SK-N-SH (cell line): ENCODE measurements at regions not wholly inside any gene's neighbourhood (a gene's known extent, or its start where the extent isn't known, plus 50 kb on each side); places are given as distances from the start of the nearest gene placed in this dataset.

ENCODE experiments used
- CTCF ChIA-PET: fragments of 300-600, 350-600 bp; formaldehyde crosslinking; extraction: SDS; loops from one replicate; lab custom pipeline; 2021; lab: Yijun Ruan, JAX
- POLR2A ChIA-PET: fragments of 350-600 bp; sonication (Branson Sonifier 250); formaldehyde crosslinking; extraction: SDS; loops from one replicate; lab custom pipeline; 2020; ENCODE audit warnings: antibody characterized with exemption, inconsistent platforms; lab: Yijun Ruan, JAX
- DNase-seq: peaks from one replicate; pipeline ENCODE4 v3.0.0; 2012
- H2AFZ ChIP-seq: fragments of 200-600 bp; sonication (generic); 2 replicates; pipeline ENCODE4 v1.8.1; 2016; ENCODE audit warnings: antibody characterized with exemption, mild to moderate bottlenecking, low read depth
- H3F3A ChIP-seq: fragments of 200-600 bp; sonication (generic); replicated peaks from 2 replicates; pipeline ENCODE3; 2016; ENCODE audit warnings: antibody characterized with exemption, mild to moderate bottlenecking; ENCODE audit not compliant: insufficient read depth
- H3K27ac ChIP-seq, 2 experiments: fragments of 200-500 bp in 1 of 2; fragments of 200-600 bp in 1 of 2; sonication (Bioruptor generic) in 1 of 2; sonication (generic), shearing (Covaris generic) in 1 of 2; 2 replicates each; pipeline versions ENCODE4 v1.5.1 to v1.6.1; 2014 to 2016; ENCODE audit warnings: low read depth in 2 of 2, inconsistent platforms in 1 of 2, low read length in 1 of 2, mild to moderate bottlenecking in 1 of 2, mixed read lengths in 1 of 2
- H3K27me3 ChIP-seq: fragments of 200-600 bp; sonication (generic), shearing (Covaris generic); 2 replicates; pipeline ENCODE4 v1.6.1; 2016; ENCODE audit warnings: mixed run types; ENCODE audit not compliant: insufficient read depth
- H3K36me3 ChIP-seq, 2 experiments: fragments of 200-500 bp in 1 of 2; fragments of 200-600 bp in 1 of 2; sonication (Bioruptor generic) in 1 of 2; sonication (generic) in 1 of 2; replicated peaks in 1 of 2; 2 replicates each; pipeline versions ENCODE3 to v1.5.1; 2014 to 2016; ENCODE audit warnings: low read length in 1 of 2, mild to moderate bottlenecking in 1 of 2; ENCODE audit not compliant: insufficient read depth in 2 of 2, control insufficient read depth in 1 of 2
- H3K4me1 ChIP-seq, 2 experiments: fragments of 200-500 bp in 1 of 2; fragments of 200-600 bp in 1 of 2; sonication (Bioruptor generic) in 1 of 2; sonication (generic), shearing (Covaris generic) in 1 of 2; 2 replicates each; pipeline versions ENCODE4 v1.5.1 to v1.6.1; 2014 to 2016; ENCODE audit warnings: low read depth in 1 of 2, low read length in 1 of 2, mixed run types in 1 of 2; ENCODE audit not compliant: insufficient read depth in 2 of 2, control insufficient read depth in 1 of 2
- H3K4me2 ChIP-seq: fragments of 200-600 bp; sonication (generic), shearing (Covaris generic); 2 replicates; pipeline ENCODE4 v1.6.1; 2017; ENCODE audit warnings: mixed run types
- H3K4me3 ChIP-seq, 2 experiments: fragments of 200-500 bp in 1 of 2; fragments of 200-600 bp in 1 of 2; sonication (Bioruptor generic) in 1 of 2; sonication (generic), shearing (Covaris generic) in 1 of 2; 2 replicates each; pipeline versions ENCODE4 v1.5.1 to v1.8.1; 2014 to 2016; ENCODE audit warnings: low read depth in 2 of 2, inconsistent platforms in 1 of 2, low read length in 1 of 2, mild to moderate bottlenecking in 1 of 2, mixed read lengths in 1 of 2, moderate library complexity in 1 of 2
- H3K79me2 ChIP-seq: fragments of 200-600 bp; sonication (generic); 2 replicates; pipeline ENCODE4 v1.8.1; 2017; ENCODE audit warnings: mild to moderate bottlenecking; ENCODE audit not compliant: insufficient read depth
- H3K9ac ChIP-seq: fragments of 200-600 bp; sonication (generic); 2 replicates; pipeline ENCODE4 v1.6.1; 2017; ENCODE audit warnings: mixed run types
- H3K9me2 ChIP-seq: fragments of 200-600 bp; sonication (generic); 2 replicates; pipeline ENCODE4 v1.6.1; 2017; ENCODE audit warnings: mixed run types
- H3K9me3 ChIP-seq: fragments of 200-600 bp; sonication (generic); 2 replicates; pipeline ENCODE4 v1.6.1; 2017; ENCODE audit warnings: mixed run types, mild to moderate bottlenecking, moderate library complexity
- H4K20me1 ChIP-seq: fragments of 200-600 bp; sonication (generic); 2 replicates; pipeline ENCODE4 v1.6.1; 2017; ENCODE audit warnings: mild to moderate bottlenecking, mixed run types; ENCODE audit not compliant: insufficient read depth
- CTCF ChIP-seq: fragments of 200-600 bp; sonication (generic); IDR thresholded peaks from 2 replicates; pipeline ENCODE4 v1.6.1; 2017; ENCODE audit warnings: antibody characterized with exemption, mild to moderate bottlenecking, moderate library complexity
- EP300 ChIP-seq, 2 experiments: IDR thresholded peaks; 2 replicates each; pipeline versions ENCODE4 v1.4.0 to v1.6.1; 2012; ENCODE audit warnings: borderline replicate concordance in 1 of 2, low read depth in 1 of 2, low read length in 1 of 2
- FOSL2 ChIP-seq: IDR thresholded peaks from 2 replicates; pipeline ENCODE4 v1.4.0; 2012; ENCODE audit warnings: low read depth, mild to moderate bottlenecking, moderate library complexity, borderline replicate concordance
- GABPA ChIP-seq: IDR thresholded peaks from 2 replicates; pipeline ENCODE4 v1.4.0; 2012; ENCODE audit warnings: low read depth, mild to moderate bottlenecking
- GATA2 ChIP-seq: sonication (generic); formaldehyde crosslinking; IDR thresholded peaks from 2 replicates; pipeline ENCODE4 v1.5.0; 2020; ENCODE audit warnings: mild to moderate bottlenecking, missing genetic modification reagents
- MAX ChIP-seq: IDR thresholded peaks from 2 replicates; pipeline ENCODE4 v1.4.0; 2012; ENCODE audit warnings: low read depth
- MEF2A ChIP-seq: IDR thresholded peaks from 2 replicates; pipeline ENCODE4 v1.4.0; 2012; ENCODE audit warnings: low read depth, borderline replicate concordance
- NFIC ChIP-seq: IDR thresholded peaks from 2 replicates; pipeline ENCODE4 v1.4.0; 2012; ENCODE audit warnings: borderline replicate concordance
- NRF1 ChIP-seq: IDR thresholded peaks from 2 replicates; pipeline ENCODE4 v1.6.1; 2012; ENCODE audit warnings: low read depth, mild to moderate bottlenecking, low read length
- RAD21 ChIP-seq: IDR thresholded peaks from 2 replicates; pipeline ENCODE4 v1.6.1; 2012; ENCODE audit warnings: mild to moderate bottlenecking, low read length
- RCOR1 ChIP-seq: fragments of 150-350 bp; IDR thresholded peaks from 2 replicates; pipeline ENCODE4 v1.6.1; 2017; ENCODE audit warnings: antibody characterized with exemption, low read length
- RFX5 ChIP-seq: IDR thresholded peaks from 2 replicates; pipeline ENCODE4 v1.6.1; 2012; ENCODE audit warnings: mild to moderate bottlenecking, improper control_type of control experiment, low read length
- RXRA ChIP-seq: IDR thresholded peaks from 2 replicates; pipeline ENCODE4 v1.4.0; 2012; ENCODE audit warnings: low read depth, mild to moderate bottlenecking, borderline replicate concordance
- TAF1 ChIP-seq: IDR thresholded peaks from 2 replicates; pipeline ENCODE4 v1.6.1; 2012; ENCODE audit warnings: low read depth, mild to moderate bottlenecking, low read length, moderate library complexity, borderline replicate concordance
- TEAD4 ChIP-seq: IDR thresholded peaks from 2 replicates; pipeline ENCODE4 v1.4.0; 2012; ENCODE audit warnings: mild to moderate bottlenecking, borderline replicate concordance; ENCODE audit not compliant: insufficient read depth
- YY1 ChIP-seq: IDR thresholded peaks from 2 replicates; pipeline ENCODE4 v1.4.0; 2012; ENCODE audit warnings: low read depth, mild to moderate bottlenecking
- WGBS: methylation state at CpG from one replicate; pipeline ENCODE4 v1.1.6; 2017; ENCODE audit warnings: low lambda C conversion rate; 5-methylcytosine and 5-hydroxymethylcytosine counted together

GRCh38 chr12:84619053-84619571, 293.5 kb downstream of the SLC6A15 start:
- no peak overlapping the region for H2AFZ ChIP-seq
- DNase-seq, result no peak
- no peaks in the 10 kb centered on the region for H3K9me3 ChIP-seq
- H3K4me3 ChIP-seq, result no peak overlapping the region
- no peaks in the 10 kb centered on the region for H4K20me1 ChIP-seq
- CTCF ChIA-PET, result interaction anchor here (0.6 to 1.3 kb wide), 6 partner anchors 10 to 791 kb away, joined by 3 to 4 read pairs (median 3); no protein-coding TSS in a partner anchor
- TF ChIP-seq TEAD4 (no peak), YY1 (no peak), GABPA (no peak), MEF2A (no peak), CTCF (peak; percentile 65), RXRA (no peak), TAF1 (no peak), RAD21 (peak; percentile 51), MAX (no peak), FOSL2 (no peak), NRF1 (no peak)
- TF ChIP-seq, all 33 proteins: peak for 2
- Histone ChIP-seq H3F3A (no peaks in the 10 kb centered on the region), H3K4me2 (no peak overlapping the region), H3K9ac (no peak overlapping the region), H3K36me3 (no peaks in the 10 kb centered on the region), H3K27ac (no peak overlapping the region), H3K9me2 (no peaks in the 10 kb centered on the region), H3K4me1 (no peaks in the 10 kb centered on the region; a peak in 1 of 4 replicates), H3K27me3 (no peaks in the 10 kb centered on the region), H3K79me2 (no peaks in the 10 kb centered on the region)
- 47% methylated on average over 5 of the region's 5 CpGs for WGBS
- POLR2A ChIA-PET, result no interaction called here

GRCh38 chr12:84607170-84607819, 305.3 kb downstream of the SLC6A15 start:
- ChIA-PET CTCF (no interaction called here), POLR2A (no interaction called here)
- no peaks in the 10 kb centered on the region for H3K9me2 ChIP-seq
- no peak overlapping the region for H3K4me3 ChIP-seq
- no peaks in the 10 kb centered on the region for H4K20me1 ChIP-seq
- H2AFZ ChIP-seq, result no peak overlapping the region
- TF ChIP-seq TAF1 (no peak), EP300 (IDR thresholded peaks at IDR 0.05; ENCODE audit: borderline replicate concordance in 1 of 2, low read depth in 1 of 2, low read length in 1 of 2) (no peak), RCOR1 (no peak), NFIC (no peak), RFX5 (no peak), GABPA (no peak), YY1 (no peak), CTCF (no peak), GATA2 (CRISPR knock-in tag) (no peak)
- H3K9me3 ChIP-seq, result no peaks in the 10 kb centered on the region
- no peaks in the 10 kb centered on the region for H3K27me3 ChIP-seq
- no peaks in the 10 kb centered on the region for H3F3A ChIP-seq
- H3K79me2 ChIP-seq, result no peaks in the 10 kb centered on the region
- H3K27ac ChIP-seq, result no peak overlapping the region
- H3K4me2 ChIP-seq, result no peak overlapping the region
- no peaks in the 10 kb centered on the region for H3K4me1 ChIP-seq
- H3K36me3 ChIP-seq, result no peaks in the 10 kb centered on the region
- no peak overlapping the region for H3K9ac ChIP-seq
- DNase-seq, result no peak
- 79% methylated on average over 1 of the region's 1 CpG for WGBS
